ENCODE measurements at regions not wholly inside any gene's neighbourhood (a gene's known extent, or its start where the extent isn't known, plus 50 kb on each side); places are given as distances from the start of the nearest gene placed in this dataset.

DNA sequence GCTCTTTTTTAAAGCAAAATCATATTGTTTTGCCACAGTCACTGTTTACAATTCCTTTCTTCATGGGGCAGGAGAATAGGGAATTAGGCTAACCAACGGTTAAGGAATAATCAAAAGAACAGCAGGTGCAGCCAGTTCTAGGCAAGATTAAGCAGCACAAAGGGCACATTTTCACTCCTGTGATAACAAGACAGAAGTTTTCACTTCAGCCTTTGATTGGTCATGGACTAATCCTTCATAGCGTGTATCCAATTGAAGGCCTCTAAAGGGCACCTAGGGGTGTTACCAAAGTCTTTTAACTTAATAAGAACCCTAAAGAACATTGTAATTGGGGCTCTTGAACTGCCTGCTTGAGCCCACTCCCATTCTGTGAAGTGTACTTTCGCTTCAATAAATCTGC, 206.9 kb upstream of the AMIGO2 start:
- Mint-ChIP-seq H3K9me3 (no peaks in the 10 kb centered on the region), H3K36me3 (ENCODE audit: low read depth) (no peaks in the 10 kb centered on the region), H3K4me1 (ENCODE audit: low read depth) (peaks cover 11% of the 10 kb centered on the region), H3K27me3 (no peaks in the 10 kb centered on the region), H3K4me3 (no peak overlapping the region), H3K27ac (no peak overlapping the region)
- intact Hi-C loops (cut with micrococcal nuclease) = no loop called here

Data from dendritic cell treated with granulocyte-macrophage colony-stimulating factor and Interleukin-4, amounts not matched to agents 40 ng/mL and 50 ng/mL, for 4 days (primary cell).